Renal pelvis (tissue), 1 donor: ENCODE measurements at regions not wholly inside any gene's neighbourhood (a gene's known extent, or its start where the extent isn't known, plus 50 kb on each side); places are given as distances from the start of the nearest gene placed in this dataset.
"Not testable (repeated sequence)": the region's sequence is repeated elsewhere in the genome, so short reads cannot be mapped to it uniquely, and the experiment has no call there.

ENCODE experiments used
- DNase-seq: peaks from one replicate; pipeline ENCODE4 v3.0.0-alpha.2; 2013

- DNase-seq: no peak
Measured at GRCh38 chr5:75844301-75844700, 127.1 kb upstream of the POC5 start.

GRCh38 chr5:75843319-75843718 is 126.1 kb upstream of the POC5 start:
- no peak for DNase-seq

GRCh38 chr5:75839547-75839946 is 122.3 kb upstream of the POC5 start:
- DNase-seq: no peak

GRCh38 chr5:75837258-75837841 is 120.1 kb upstream of the POC5 start:
- DNase-seq: no peak

GRCh38 chr5:75831561-75831960 is 114.3 kb upstream of the POC5 start:
- DNase-seq: no peak

GRCh38 chr5:75828029-75828428 is 110.8 kb upstream of the POC5 start:
- DNase-seq: no peak

GRCh38 chr5:75824323-75824722 is 107.1 kb upstream of the POC5 start:
- no peak for DNase-seq

GRCh38 chr5:75823811-75824210 is 106.6 kb upstream of the POC5 start:
- DNase-seq: no peak

GRCh38 chr5:75818661-75819060 is 101.4 kb upstream of the POC5 start:
- DNase-seq: no peak

GRCh38 chr5:75799695-75800094 is 82.5 kb upstream of the POC5 start:
- not testable (repeated sequence) for DNase-seq

GRCh38 chr5:75769338-75769737 is 52.1 kb upstream of the POC5 start:
- DNase-seq: not testable (repeated sequence)
